ENCODE measurements at regions not wholly inside any gene's neighbourhood (a gene's known extent, or its start where the extent isn't known, plus 50 kb on each side); places are given as distances from the start of the nearest gene placed in this dataset.

DNA sequence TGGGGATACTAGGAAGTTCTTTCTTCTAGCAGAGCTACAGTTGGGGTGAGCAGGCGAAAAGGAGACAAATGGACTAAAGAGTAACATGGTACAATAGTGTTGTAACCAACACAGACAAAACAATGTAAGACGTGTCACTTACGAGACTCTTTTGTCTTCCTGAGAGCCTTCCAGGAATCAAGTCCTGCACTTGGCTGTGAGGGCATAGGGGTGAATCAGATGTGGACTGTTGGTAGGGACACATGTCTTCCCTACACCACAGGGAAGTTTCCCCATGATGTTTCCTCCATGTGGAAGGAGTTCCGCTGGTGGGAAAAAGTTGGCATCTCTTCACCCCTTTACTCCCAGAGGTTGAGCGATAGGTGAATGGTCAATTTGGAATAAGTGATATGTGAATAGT is 364.7 kb downstream of the NUAK1 start:
- H3K4me3 ChIP-seq (ENCODE audit: low read length): no peak overlapping the region
- no peak for TF ChIP-seq CTCF (conservative IDR thresholded peaks at IDR 0.05; ENCODE audit: low read length)

GRCh38 chr12:105775343-105775742 is 363.4 kb downstream of the NUAK1 start:
- TF ChIP-seq CTCF (conservative IDR thresholded peaks at IDR 0.05; ENCODE audit: low read length): peak; percentile 43
- DNase-seq (ENCODE audit: low read depth): peak; percentile 62
- H3K4me3 ChIP-seq (ENCODE audit: low read length): no peak overlapping the region

More for the DNA sequence above, 364.7 kb downstream of the NUAK1 start:
- DNase-seq (ENCODE audit: low read depth): peak; percentile 20

- H3K4me3 ChIP-seq (ENCODE audit: low read length): no peak overlapping the region
Observed at GRCh38 chr12:105783983-105784947, 354.5 kb downstream of the NUAK1 start.

DNA sequence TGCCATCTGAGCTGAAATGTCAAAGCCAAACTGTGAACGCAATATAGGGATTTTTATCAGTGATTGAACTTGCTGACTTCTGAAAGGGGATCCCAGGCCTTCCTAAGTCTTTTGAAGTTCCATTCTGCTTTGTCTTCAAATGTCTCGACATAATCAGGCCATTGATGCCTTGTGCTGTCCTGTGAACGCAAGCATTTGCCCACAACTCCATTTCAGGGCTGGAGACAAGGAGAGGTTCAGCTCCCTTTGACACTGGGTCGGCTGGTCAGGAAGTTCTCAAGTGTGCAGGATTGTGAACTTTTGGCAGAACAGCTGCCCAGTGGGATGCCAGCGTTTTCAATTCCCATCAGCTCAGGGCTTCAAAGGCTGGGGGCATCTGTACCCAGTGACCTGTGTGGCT is 345.3 kb downstream of the NUAK1 start:
- H3K4me3 ChIP-seq (ENCODE audit: low read length): no peak overlapping the region
- no peak for DNase-seq (ENCODE audit: low read depth)
- TF ChIP-seq CTCF (conservative IDR thresholded peaks at IDR 0.05; ENCODE audit: low read length): no peak

More at GRCh38 chr12:105783983-105784947, 354.5 kb downstream of the NUAK1 start:
- DNase-seq (ENCODE audit: low read depth): no peak
- TF ChIP-seq CTCF (conservative IDR thresholded peaks at IDR 0.05; ENCODE audit: low read length): no peak

GRCh38 chr12:105798256-105798845 is 340.4 kb downstream of the NUAK1 start:
- H3K4me3 ChIP-seq (ENCODE audit: low read length): no peak overlapping the region
- DNase-seq (ENCODE audit: low read depth): no peak
- TF ChIP-seq CTCF (conservative IDR thresholded peaks at IDR 0.05; ENCODE audit: low read length): no peak

GRCh38 chr12:105799103-105799502 is 339.7 kb downstream of the NUAK1 start:
- DNase-seq (ENCODE audit: low read depth): no peak
- H3K4me3 ChIP-seq (ENCODE audit: low read length): no peak overlapping the region
- no peak for TF ChIP-seq CTCF (conservative IDR thresholded peaks at IDR 0.05; ENCODE audit: low read length)

Measured in AG10803 (cell line).